ENCODE measurements at regions not wholly inside any gene's neighbourhood (a gene's known extent, or its start where the extent isn't known, plus 50 kb on each side); places are given as distances from the start of the nearest gene placed in this dataset.
"Not testable (repeated sequence)": the region's sequence is repeated elsewhere in the genome, so short reads cannot be mapped to it uniquely, and the experiment has no call there.

GRCh38 chr5:94102849-94103248 is 361.4 kb upstream of the POU5F2 start:
- DNase-seq, result no peak
- in situ Hi-C loops (cut with MboI; ENCODE audit: low pct_ligation_motif_present in 1 of 4, low pct_unique_long_range_greater_than_20kb in 1 of 4, low sequenced_read_pairs in 3 of 4) (no loop called here), intact Hi-C loops (cut with DNase I; ENCODE audit: low total_unique reads) (no loop called here)
- H3K36me3 ChIP-seq, result no peaks in the 10 kb centered on the region
- H3K4me3 ChIP-seq, result no peak overlapping the region
- WGBS, 2 donors (ENCODE audit: low coverage in 1 of 2), result 80 to 88% methylated on average over 1 of the region's 1 CpG
- no peaks in the 10 kb centered on the region for H3K27me3 ChIP-seq
- peaks cover 0 to 9% (median 4%) of the 10 kb centered on the region in 4 donors for H3K4me1 ChIP-seq
- TF ChIP-seq POLR2AphosphoS5 (IDR thresholded peaks at IDR 0.05) (no peak), POLR2A (IDR thresholded peaks at IDR 0.05) (no peak), EP300 (IDR thresholded peaks at IDR 0.05; ENCODE audit: low read depth) (no peak), CTCF (IDR thresholded peaks at IDR 0.05) (no peak)
- H3K9me3 ChIP-seq, result peaks cover 12 to 13% of the 10 kb centered on the region in 2 donors
- no peak overlapping the region for H3K27ac ChIP-seq

- H3K27me3 ChIP-seq; H3K36me3 ChIP-seq; H3K4me1 ChIP-seq; intact Hi-C loops (cut with DNase I; ENCODE audit: low total_unique reads); in situ Hi-C loops (cut with MboI; ENCODE audit: low pct_ligation_motif_present in 1 of 4, low pct_unique_long_range_greater_than_20kb in 1 of 4, low sequenced_read_pairs in 3 of 4); H3K27ac ChIP-seq; H3K9me3 ChIP-seq; H3K4me3 ChIP-seq; DNase-seq: not testable (repeated sequence)
- 97% methylated on average over 2 of the region's 2 CpGs; no CpG with 5 or more reads in 1 of the 2 donors for WGBS, 2 donors (ENCODE audit: low coverage in 1 of 2)
These were observed 356.0 kb upstream of the POU5F2 start for GRCh38 chr5:94097384-94097783.

GRCh38 chr5:94094793-94095441 is 353.5 kb upstream of the POU5F2 start:
- 94 to 100% methylated on average over 1 to 4 of the region's 4 CpGs for WGBS, 2 donors (ENCODE audit: low coverage in 1 of 2)
- Histone ChIP-seq H3K9me3 (no peaks in the 10 kb centered on the region), H3K4me1 (no peaks in the 10 kb centered on the region), H3K27ac (no peak overlapping the region), H3K36me3 (no peaks in the 10 kb centered on the region), H3K27me3 (no peaks in the 10 kb centered on the region), H3K4me3 (no peak overlapping the region)
- in situ Hi-C loops (cut with MboI; ENCODE audit: low pct_ligation_motif_present in 1 of 4, low pct_unique_long_range_greater_than_20kb in 1 of 4, low sequenced_read_pairs in 3 of 4), result no loop called here
- intact Hi-C loops (cut with DNase I; ENCODE audit: low total_unique reads), result no loop called here
- TF ChIP-seq POLR2AphosphoS5 (IDR thresholded peaks at IDR 0.05), result no peak
- TF ChIP-seq CTCF (IDR thresholded peaks at IDR 0.05), result no peak
- TF ChIP-seq POLR2A (IDR thresholded peaks at IDR 0.05), result no peak
- TF ChIP-seq EP300 (IDR thresholded peaks at IDR 0.05; ENCODE audit: low read depth), result no peak
- no peak for DNase-seq

GRCh38 chr5:94093300-94093699 is 351.9 kb upstream of the POU5F2 start:
- DNase-seq, result no peak
- Histone ChIP-seq H3K4me3 (no peak overlapping the region), H3K4me1 (no peaks in the 10 kb centered on the region), H3K36me3 (no peaks in the 10 kb centered on the region), H3K27me3 (no peaks in the 10 kb centered on the region), H3K9me3 (no peaks in the 10 kb centered on the region), H3K27ac (no peak overlapping the region)
- TF ChIP-seq EP300 (IDR thresholded peaks at IDR 0.05; ENCODE audit: low read depth) (no peak), CTCF (IDR thresholded peaks at IDR 0.05) (no peak), POLR2A (IDR thresholded peaks at IDR 0.05) (no peak), POLR2AphosphoS5 (IDR thresholded peaks at IDR 0.05) (no peak)
- in situ Hi-C loops (cut with MboI; ENCODE audit: low pct_ligation_motif_present in 1 of 4, low pct_unique_long_range_greater_than_20kb in 1 of 4, low sequenced_read_pairs in 3 of 4) (no loop called here), intact Hi-C loops (cut with DNase I; ENCODE audit: low total_unique reads) (no loop called here)

GRCh38 chr5:94086635-94087034 is 345.2 kb upstream of the POU5F2 start:
- H3K9me3 ChIP-seq; H3K4me1 ChIP-seq; H3K27me3 ChIP-seq; in situ Hi-C loops (cut with MboI; ENCODE audit: low pct_ligation_motif_present in 1 of 4, low pct_unique_long_range_greater_than_20kb in 1 of 4, low sequenced_read_pairs in 3 of 4); H3K27ac ChIP-seq; intact Hi-C loops (cut with DNase I; ENCODE audit: low total_unique reads); DNase-seq; H3K36me3 ChIP-seq; H3K4me3 ChIP-seq: not testable (repeated sequence)
- WGBS, 2 donors (ENCODE audit: low coverage in 1 of 2), result 93 to 100% methylated on average over 2 to 8 of the region's 8 CpGs

Data from transverse colon (tissue), 4 donors.